AG09309 (cell line): ENCODE measurements at regions not wholly inside any gene's neighbourhood (a gene's known extent, or its start where the extent isn't known, plus 50 kb on each side); places are given as distances from the start of the nearest gene placed in this dataset.

ENCODE experiments used
- DNase-seq: peaks from one replicate; pipeline ENCODE4 v3.0.0-alpha.2; 2010; ENCODE audit warnings: low read depth
- H3K4me3 ChIP-seq: 2 replicates; pipeline ENCODE4 v1.5.1; 2011; ENCODE audit warnings: mild to moderate bottlenecking, low read depth, low read length, moderate library complexity; ENCODE audit not compliant: control insufficient read depth
- TF ChIP-seq, protein P1 (sequence below): IDR thresholded peaks from 2 replicates; pipeline ENCODE4 v1.5.1; 2011; ENCODE audit warnings: mild to moderate bottlenecking, low read depth, low read length, inconsistent platforms; ENCODE audit not compliant: insufficient read depth, control insufficient read depth; ENCODE audit errors: missing control alignments

DNA sequence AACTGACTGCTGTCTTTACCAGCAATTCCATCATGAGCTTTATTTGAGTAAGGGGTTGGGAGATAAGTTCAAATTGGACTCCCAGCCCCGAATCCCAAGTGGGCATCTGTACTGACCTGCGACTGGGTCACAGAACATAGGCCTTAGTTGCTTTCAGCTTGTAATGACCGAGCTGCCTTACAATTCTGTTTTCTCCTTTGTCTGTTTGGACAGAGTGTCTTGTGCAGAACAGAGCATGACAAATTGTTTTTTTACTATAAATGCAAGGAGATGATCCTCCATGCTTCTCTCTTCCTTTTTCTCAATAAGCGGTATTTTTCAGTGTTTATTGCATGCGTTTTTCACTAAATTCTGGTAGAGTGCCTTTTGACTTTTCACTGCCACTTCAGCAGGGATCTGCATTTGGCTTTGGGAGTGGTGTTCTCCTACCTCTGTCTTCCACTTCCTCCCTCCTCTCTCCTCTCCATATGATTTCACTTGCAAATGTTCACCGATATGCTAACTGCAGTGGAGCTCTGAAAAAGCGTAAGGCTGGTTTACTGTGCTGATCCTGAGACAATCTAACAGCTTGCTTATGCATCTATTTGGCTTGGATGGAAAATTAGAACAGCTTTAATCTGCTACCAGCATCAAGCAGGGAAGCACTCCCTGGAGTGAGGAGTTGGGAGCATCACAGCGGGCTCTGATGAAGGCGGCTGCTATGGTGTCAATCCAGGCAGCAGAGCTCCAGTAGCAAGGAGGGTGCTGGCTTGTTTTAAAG lies 158.8 kb upstream of the SMIM21 start:
- no peak for DNase-seq
- TF ChIP-seq, protein P1, sequence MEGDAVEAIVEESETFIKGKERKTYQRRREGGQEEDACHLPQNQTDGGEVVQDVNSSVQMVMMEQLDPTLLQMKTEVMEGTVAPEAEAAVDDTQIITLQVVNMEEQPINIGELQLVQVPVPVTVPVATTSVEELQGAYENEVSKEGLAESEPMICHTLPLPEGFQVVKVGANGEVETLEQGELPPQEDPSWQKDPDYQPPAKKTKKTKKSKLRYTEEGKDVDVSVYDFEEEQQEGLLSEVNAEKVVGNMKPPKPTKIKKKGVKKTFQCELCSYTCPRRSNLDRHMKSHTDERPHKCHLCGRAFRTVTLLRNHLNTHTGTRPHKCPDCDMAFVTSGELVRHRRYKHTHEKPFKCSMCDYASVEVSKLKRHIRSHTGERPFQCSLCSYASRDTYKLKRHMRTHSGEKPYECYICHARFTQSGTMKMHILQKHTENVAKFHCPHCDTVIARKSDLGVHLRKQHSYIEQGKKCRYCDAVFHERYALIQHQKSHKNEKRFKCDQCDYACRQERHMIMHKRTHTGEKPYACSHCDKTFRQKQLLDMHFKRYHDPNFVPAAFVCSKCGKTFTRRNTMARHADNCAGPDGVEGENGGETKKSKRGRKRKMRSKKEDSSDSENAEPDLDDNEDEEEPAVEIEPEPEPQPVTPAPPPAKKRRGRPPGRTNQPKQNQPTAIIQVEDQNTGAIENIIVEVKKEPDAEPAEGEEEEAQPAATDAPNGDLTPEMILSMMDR = no peak
- no peak overlapping the region for H3K4me3 ChIP-seq

DNA sequence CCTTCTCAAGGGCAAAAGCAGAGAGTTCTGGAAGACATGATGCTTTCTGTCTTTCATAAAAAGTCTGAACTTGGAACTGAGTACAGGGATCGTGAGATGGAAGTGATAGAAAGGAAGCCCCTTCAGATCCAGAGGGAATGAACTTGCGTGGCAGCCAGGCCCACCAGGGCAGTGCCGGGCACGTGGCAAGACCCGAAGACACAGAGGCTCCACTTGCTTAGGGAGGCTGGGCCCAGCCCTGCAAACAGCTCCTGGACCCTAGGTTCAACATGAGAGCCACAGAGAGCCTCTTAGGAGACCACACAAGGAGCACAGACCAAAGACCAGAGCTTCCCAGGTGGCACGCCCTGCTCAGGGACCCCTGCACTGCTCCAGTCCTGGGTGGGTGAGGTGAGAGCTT lies 155.4 kb upstream of the SMIM21 start:
- no peak for DNase-seq
- no peak overlapping the region for H3K4me3 ChIP-seq
- TF ChIP-seq, protein P1 = no peak

DNA sequence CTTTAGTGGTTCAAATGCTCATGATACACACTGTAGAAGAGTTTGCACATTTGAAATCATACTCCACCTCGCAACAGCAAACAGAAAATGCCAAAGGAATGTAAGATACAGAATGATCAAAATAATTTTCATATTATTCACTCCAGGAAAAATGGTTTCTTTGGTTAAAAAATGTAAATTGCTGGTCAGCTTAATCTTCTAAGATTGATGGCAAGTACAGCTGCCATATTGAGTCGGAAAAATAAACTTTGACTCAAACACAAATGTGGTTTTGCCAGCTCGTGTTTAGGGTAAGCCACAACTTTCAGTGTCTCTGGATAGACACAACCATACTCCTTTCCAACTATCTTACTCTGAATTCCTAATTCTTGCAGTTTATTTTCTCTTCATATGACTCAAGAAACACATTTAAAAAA lies 154.9 kb upstream of the SMIM21 start:
- DNase-seq = peak; percentile 24
- TF ChIP-seq, protein P1 = no peak
- no peak overlapping the region for H3K4me3 ChIP-seq

DNA sequence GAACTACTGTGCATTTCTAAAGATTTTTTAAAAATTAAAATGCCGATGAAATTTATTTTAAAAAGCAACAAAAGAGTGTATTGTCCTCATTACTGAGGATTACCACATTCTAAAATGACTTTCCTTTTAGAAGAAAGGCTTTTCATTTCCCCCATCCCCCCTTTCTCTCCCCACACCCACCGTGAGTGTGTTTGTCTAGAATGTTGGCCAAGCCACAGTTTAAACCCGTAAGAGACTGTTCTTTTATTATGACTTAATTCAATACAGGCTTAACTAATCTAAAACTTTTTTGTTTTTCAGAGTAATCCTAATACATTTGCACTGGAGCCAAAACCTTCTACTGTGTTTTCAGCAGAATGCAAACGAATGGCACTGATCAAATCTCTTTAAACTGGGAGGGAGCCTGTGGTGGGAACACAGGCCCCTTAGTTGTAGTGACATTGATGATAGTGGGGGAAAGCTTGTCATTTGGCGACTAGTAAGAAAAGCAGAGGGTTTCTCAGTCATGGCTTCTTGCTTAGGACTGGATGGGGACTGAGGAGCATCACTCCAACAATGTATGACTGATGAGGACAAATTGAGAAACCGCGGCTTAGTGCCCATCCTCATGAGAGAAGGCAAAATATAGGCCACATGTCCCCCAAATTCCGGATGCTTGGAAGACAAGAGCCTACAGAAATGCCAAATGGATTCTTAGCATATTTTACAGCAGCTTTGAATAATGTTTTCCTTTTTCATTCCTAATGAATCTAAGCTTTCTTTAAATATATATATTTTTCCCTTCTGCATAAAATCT lies 154.0 kb upstream of the SMIM21 start:
- TF ChIP-seq, protein P1 = no peak
- no peak overlapping the region for H3K4me3 ChIP-seq
- DNase-seq = no peak

DNA sequence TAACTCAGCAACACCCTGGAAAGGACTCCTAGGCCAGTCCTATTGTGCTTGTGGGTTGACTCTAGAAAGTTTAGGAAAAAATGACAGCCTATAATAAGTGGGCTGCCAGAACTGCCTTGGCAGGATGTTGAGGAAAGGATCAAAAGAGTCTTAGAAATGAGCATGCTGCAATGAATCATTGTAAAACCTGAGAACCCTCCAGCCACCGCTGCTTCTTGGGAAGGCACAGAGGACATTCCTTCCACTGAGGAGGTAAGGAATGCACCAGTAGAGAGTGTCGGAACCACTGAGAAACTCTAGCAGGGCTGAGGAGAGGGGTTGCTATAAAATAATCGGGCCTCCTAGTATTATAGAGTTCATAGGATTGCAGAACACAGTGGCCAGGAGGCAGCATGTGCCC lies 146.7 kb upstream of the SMIM21 start:
- H3K4me3 ChIP-seq = no peak overlapping the region
- TF ChIP-seq, protein P1 = no peak
- DNase-seq = no peak

DNA sequence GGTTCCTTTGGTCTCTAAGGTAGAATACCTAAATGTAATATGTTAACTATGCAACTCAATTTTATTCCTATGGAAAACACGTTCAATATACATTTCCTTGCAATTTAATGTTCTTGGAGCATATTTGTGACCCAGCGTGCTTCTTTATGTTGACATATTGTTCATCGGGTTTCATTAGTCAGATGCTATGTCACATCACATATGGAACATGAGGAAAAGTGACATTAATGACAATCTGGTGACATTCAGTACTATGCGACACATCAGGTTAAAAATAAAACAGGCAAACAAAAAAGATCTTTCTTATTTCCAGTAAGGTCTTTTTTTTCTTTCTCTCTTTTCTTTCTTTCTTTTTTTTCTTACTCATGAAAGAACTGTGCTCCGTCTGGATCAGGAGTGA lies 135.6 kb upstream of the SMIM21 start:
- no peak for DNase-seq
- TF ChIP-seq, protein P1 = no peak
- H3K4me3 ChIP-seq = no peak overlapping the region
